Frontal cortex (tissue), 3 donors: ENCODE measurements at regions not wholly inside any gene's neighbourhood (a gene's known extent, or its start where the extent isn't known, plus 50 kb on each side); places are given as distances from the start of the nearest gene placed in this dataset.

Experiments
- DNase-seq, 2 donors: peaks; one replicate each; pipeline ENCODE4 v3.0.0; 2012; ENCODE audit warnings: low spot score in 2 of 2
- FAIRE-seq: peaks from 2 replicates; lab custom pipeline; 2012; peaks lifted over from hg19 to GRCh38; lab: Jason Lieb, UNC
- donor health status: control.
- donor health status: control.
- donor health status: control.

- FAIRE-seq (no peak), DNase-seq (no peak)
Measured at GRCh38 chr1:94327001-94327690, 89.8 kb upstream of the ARHGAP29 start.

- DNase-seq, result no peak
Measured at GRCh38 chr1:94326329-94326728, 88.9 kb upstream of the ARHGAP29 start.

GRCh38 chr1:94325377-94326302 lies 88.3 kb upstream of the ARHGAP29 start:
- no peak for DNase-seq

More at GRCh38 chr1:94326329-94326728, 88.9 kb upstream of the ARHGAP29 start:
- no peak for FAIRE-seq

GRCh38 chr1:94324178-94324544 lies 86.8 kb upstream of the ARHGAP29 start:
- FAIRE-seq (no peak), DNase-seq (no peak)

More at GRCh38 chr1:94325377-94326302, 88.3 kb upstream of the ARHGAP29 start:
- no peak for FAIRE-seq

- DNase-seq, result no peak
- FAIRE-seq, result no peak
Measured at GRCh38 chr1:94323311-94324177, 86.2 kb upstream of the ARHGAP29 start.

GRCh38 chr1:94322696-94323095 lies 85.3 kb upstream of the ARHGAP29 start:
- FAIRE-seq, result no peak
- DNase-seq, result no peak

- DNase-seq (no peak), FAIRE-seq (no peak)
Measured at GRCh38 chr1:94321662-94322061, 84.3 kb upstream of the ARHGAP29 start.

GRCh38 chr1:94319319-94320102 lies 82.1 kb upstream of the ARHGAP29 start:
- no peak for DNase-seq
- FAIRE-seq, result no peak

- no peak for DNase-seq
- FAIRE-seq, result no peak
Measured at GRCh38 chr1:94318505-94319030, 81.2 kb upstream of the ARHGAP29 start.

- DNase-seq (no peak), FAIRE-seq (no peak)
Measured at GRCh38 chr1:94317790-94318188, 80.4 kb upstream of the ARHGAP29 start.

- DNase-seq (no peak), FAIRE-seq (no peak)
Measured at GRCh38 chr1:94316836-94317789, 79.7 kb upstream of the ARHGAP29 start.

- DNase-seq, result no peak
- FAIRE-seq, result no peak
Measured at GRCh38 chr1:94316183-94316582, 78.8 kb upstream of the ARHGAP29 start.

GRCh38 chr1:94315552-94316116 lies 78.2 kb upstream of the ARHGAP29 start:
- FAIRE-seq, result no peak

GRCh38 chr1:94314222-94314858 lies 77.0 kb upstream of the ARHGAP29 start:
- no peak for FAIRE-seq

More at GRCh38 chr1:94315552-94316116, 78.2 kb upstream of the ARHGAP29 start:
- DNase-seq, result no peak

GRCh38 chr1:94310570-94311270 lies 73.3 kb upstream of the ARHGAP29 start:
- no peak for DNase-seq

More at GRCh38 chr1:94314222-94314858, 77.0 kb upstream of the ARHGAP29 start:
- DNase-seq, result no peak

GRCh38 chr1:94309829-94310569 lies 72.6 kb upstream of the ARHGAP29 start:
- DNase-seq, result no peak
- no peak for FAIRE-seq

More at GRCh38 chr1:94310570-94311270, 73.3 kb upstream of the ARHGAP29 start:
- FAIRE-seq, result no peak
